Trophoblast cell (in vitro differentiated cells and primary cell): ENCODE measurements at regions not wholly inside any gene's neighbourhood (a gene's known extent, or its start where the extent isn't known, plus 50 kb on each side); places are given as distances from the start of the nearest gene placed in this dataset.
"Not testable (repeated sequence)": the region's sequence is repeated elsewhere in the genome, so short reads cannot be mapped to it uniquely, and the experiment has no call there.

Source experiments
- DNase-seq, 2 donors: peaks; one replicate each; pipeline ENCODE4 v3.0.0-alpha.2; 2016
- H2AFZ ChIP-seq: 2 replicates; pipeline ENCODE4 v1.6.1; 2013; ENCODE audit warnings: low read length, moderate library complexity, mild to moderate bottlenecking; ENCODE audit not compliant: insufficient read depth, poor library complexity
- H2AK5ac ChIP-seq: 2 replicates; pipeline ENCODE4 v1.6.1; 2013; ENCODE audit warnings: mild to moderate bottlenecking, low read length
- H2BK120ac ChIP-seq: 2 replicates; pipeline ENCODE4 v1.6.1; 2013; ENCODE audit warnings: low read length, mild to moderate bottlenecking, moderate library complexity; ENCODE audit not compliant: insufficient read depth, poor library complexity
- H2BK12ac ChIP-seq: 2 replicates; pipeline ENCODE4 v1.6.1; 2013; ENCODE audit warnings: mild to moderate bottlenecking, low read length, moderate library complexity
- H2BK5ac ChIP-seq: 2 replicates; pipeline ENCODE4 v1.6.1; 2013; ENCODE audit warnings: low read length, low read depth, moderate library complexity, mild to moderate bottlenecking; ENCODE audit not compliant: poor library complexity
- H3K14ac ChIP-seq: 2 replicates; pipeline ENCODE4 v1.6.1; 2013; ENCODE audit warnings: mild to moderate bottlenecking, low read length
- H3K18ac ChIP-seq: 2 replicates; pipeline ENCODE4 v1.6.1; 2013; ENCODE audit warnings: mild to moderate bottlenecking, low read length
- H3K23ac ChIP-seq: 2 replicates; pipeline ENCODE4 v1.6.1; 2013; ENCODE audit warnings: low read length
- H3K27ac ChIP-seq: 2 replicates; pipeline ENCODE4 v1.5.1; 2013; ENCODE audit warnings: low read depth, mild to moderate bottlenecking, inconsistent platforms, low read length, moderate library complexity
- H3K27me3 ChIP-seq: 2 replicates; pipeline ENCODE4 v1.6.1; 2013; ENCODE audit warnings: inconsistent platforms, mild to moderate bottlenecking, low read length, moderate library complexity; ENCODE audit not compliant: insufficient read depth
- H3K36me3 ChIP-seq, 2 experiments: 1 replicate in 1 of 2; 2 replicates in 1 of 2; pipeline ENCODE4 v1.6.1; 2013; ENCODE audit warnings: low read length in 2 of 2, mild to moderate bottlenecking in 2 of 2, moderate library complexity in 1 of 2; ENCODE audit not compliant: insufficient read depth in 2 of 2, control insufficient read depth in 1 of 2
- H3K4ac ChIP-seq: 2 replicates; pipeline ENCODE4 v1.6.1; 2013; ENCODE audit warnings: low read depth, mild to moderate bottlenecking, low read length, moderate library complexity
- H3K4me1 ChIP-seq, 2 experiments: 1 replicate in 1 of 2; 2 replicates in 1 of 2; pipeline ENCODE4 v1.6.1; 2013; ENCODE audit warnings: low read length in 2 of 2, mild to moderate bottlenecking in 2 of 2, moderate library complexity in 1 of 2; ENCODE audit not compliant: insufficient read depth in 2 of 2, control insufficient read depth in 1 of 2
- H3K4me2 ChIP-seq: 2 replicates; pipeline ENCODE4 v1.6.1; 2013; ENCODE audit warnings: inconsistent platforms, mild to moderate bottlenecking, low read length, moderate library complexity
- H3K4me3 ChIP-seq: 2 replicates; pipeline ENCODE4 v1.5.1; 2013; ENCODE audit warnings: mild to moderate bottlenecking, low read depth, low read length, inconsistent platforms
- H3K79me1 ChIP-seq: one replicate; pipeline ENCODE4 v1.6.1; 2013; ENCODE audit warnings: low read length
- H3K79me2 ChIP-seq: 2 replicates; pipeline ENCODE4 v1.6.1; 2013; ENCODE audit warnings: low read length, mild to moderate bottlenecking; ENCODE audit not compliant: control insufficient read depth, insufficient read depth, poor library complexity
- H3K9ac ChIP-seq: 2 replicates; pipeline ENCODE4 v1.6.1; 2013; ENCODE audit warnings: mild to moderate bottlenecking, low read length
- H3K9me3 ChIP-seq: 2 replicates; pipeline ENCODE4 v1.6.1; 2013; ENCODE audit warnings: low read depth, mild to moderate bottlenecking, control low read depth, inconsistent platforms, low read length; ENCODE audit not compliant: insufficient read depth
- H4K12ac ChIP-seq: 2 replicates; pipeline ENCODE4 v1.6.1; 2013; ENCODE audit warnings: low read depth, mild to moderate bottlenecking, low read length, moderate library complexity
- H4K8ac ChIP-seq: 2 replicates; pipeline ENCODE4 v1.6.1; 2013; ENCODE audit warnings: low read depth, mild to moderate bottlenecking, low read length, moderate library complexity
- H4K91ac ChIP-seq: one replicate; pipeline ENCODE4 v1.6.1; 2013; ENCODE audit warnings: low read depth, mild to moderate bottlenecking, low read length, moderate library complexity
- WGBS: extraction: QIAGEN DNeasy Blood & Tissue Kit; methylation state at CpG from one replicate; pipeline ENCODE4 v1.1.7; 2013; ENCODE audit warnings: missing lambda C conversion rate; ENCODE audit not compliant: insufficient read length, insufficient coverage; ENCODE audit errors: extremely low coverage; 5-methylcytosine and 5-hydroxymethylcytosine counted together

DNA sequence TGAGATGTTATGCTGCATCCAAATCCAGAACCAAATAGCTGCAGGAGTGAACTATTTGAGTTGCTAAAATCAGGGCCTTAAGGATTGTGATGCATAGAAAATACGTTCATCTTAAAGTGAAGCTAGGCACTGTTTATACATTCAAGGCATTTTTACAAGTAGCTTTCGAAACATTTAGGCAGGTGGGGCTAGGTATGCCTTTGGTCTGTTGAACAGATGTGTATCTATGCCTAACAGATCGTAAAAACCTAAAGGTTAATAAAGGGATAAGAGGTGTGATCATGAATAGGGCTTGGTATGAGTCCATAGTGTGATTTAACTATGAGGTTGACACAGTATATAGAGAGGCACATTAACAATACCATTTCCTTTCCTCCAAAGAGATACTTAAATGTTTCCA lies 262.5 kb downstream of the SEMA3D start:
- H2AFZ ChIP-seq, result no peak overlapping the region
- H3K27me3 ChIP-seq, result no peaks in the 10 kb centered on the region
- no peak overlapping the region for H2BK5ac ChIP-seq
- H3K14ac ChIP-seq, result no peak overlapping the region
- H3K9me3 ChIP-seq, result peaks cover 2% of the 10 kb centered on the region
- WGBS, result no CpG with 5 or more reads among the region's 3 CpGs
- no peaks in the 10 kb centered on the region for H3K79me1 ChIP-seq
- no peak overlapping the region for H3K18ac ChIP-seq
- no peak overlapping the region for H2BK12ac ChIP-seq
- no peak overlapping the region for H3K27ac ChIP-seq
- H3K4me3 ChIP-seq, result no peak overlapping the region
- H3K4ac ChIP-seq, result no peak overlapping the region
- H4K8ac ChIP-seq, result no peak overlapping the region
- no peak overlapping the region for H2BK120ac ChIP-seq
- peak in 1 of 2 donors; percentile 53 for DNase-seq
- no peak overlapping the region for H3K4me2 ChIP-seq
- no peak overlapping the region for H2AK5ac ChIP-seq
- H4K12ac ChIP-seq, result no peak overlapping the region
- no peak overlapping the region for H4K91ac ChIP-seq
- H3K23ac ChIP-seq, result no peak overlapping the region
- no peaks in the 10 kb centered on the region for H3K36me3 ChIP-seq
- H3K79me2 ChIP-seq, result no peaks in the 10 kb centered on the region
- H3K4me1 ChIP-seq, result no peaks in the 10 kb centered on the region
- H3K9ac ChIP-seq, result no peak overlapping the region

- DNase-seq, result no peak
- Histone ChIP-seq H3K36me3 (no peaks in the 10 kb centered on the region), H3K4ac (no peak overlapping the region), H2AFZ (no peak overlapping the region), H3K9ac (no peak overlapping the region), H3K14ac (no peak overlapping the region), H3K23ac (no peak overlapping the region), H2BK120ac (no peak overlapping the region), H4K12ac (no peak overlapping the region), H2BK12ac (no peak overlapping the region), H3K79me2 (no peaks in the 10 kb centered on the region), H3K18ac (no peak overlapping the region), H2AK5ac (no peak overlapping the region), H4K91ac (no peak overlapping the region), H3K79me1 (no peaks in the 10 kb centered on the region), H2BK5ac (no peak overlapping the region), H3K4me3 (no peak overlapping the region), H3K27me3 (no peaks in the 10 kb centered on the region), H3K4me2 (no peak overlapping the region), H3K9me3 (peaks cover 2% of the 10 kb centered on the region), H4K8ac (no peak overlapping the region), H3K4me1 (no peaks in the 10 kb centered on the region), H3K27ac (no peak overlapping the region)
- no CpG with 5 or more reads among the region's 1 CpG for WGBS
Measured at GRCh38 chr7:84923348-84923747, 263.5 kb downstream of the SEMA3D start.

- H3K18ac ChIP-seq, result no peak overlapping the region
- no peak overlapping the region for H3K27ac ChIP-seq
- no peak overlapping the region for H4K91ac ChIP-seq
- H2AK5ac ChIP-seq, result no peak overlapping the region
- H3K9ac ChIP-seq, result no peak overlapping the region
- H3K9me3 ChIP-seq, result peaks cover 2% of the 10 kb centered on the region
- H4K12ac ChIP-seq, result no peak overlapping the region
- H3K4me3 ChIP-seq, result no peak overlapping the region
- no CpG with 5 or more reads among the region's 2 CpGs for WGBS
- no peak overlapping the region for H4K8ac ChIP-seq
- no peak overlapping the region for H3K23ac ChIP-seq
- no peaks in the 10 kb centered on the region for H3K4me1 ChIP-seq
- H2BK120ac ChIP-seq, result no peak overlapping the region
- no peak for DNase-seq
- H3K4me2 ChIP-seq, result no peak overlapping the region
- no peak overlapping the region for H3K4ac ChIP-seq
- no peaks in the 10 kb centered on the region for H3K27me3 ChIP-seq
- H3K14ac ChIP-seq, result no peak overlapping the region
- H3K79me2 ChIP-seq, result no peaks in the 10 kb centered on the region
- H3K79me1 ChIP-seq, result no peaks in the 10 kb centered on the region
- H2AFZ ChIP-seq, result no peak overlapping the region
- no peak overlapping the region for H2BK12ac ChIP-seq
- no peak overlapping the region for H2BK5ac ChIP-seq
- no peaks in the 10 kb centered on the region for H3K36me3 ChIP-seq
Measured at GRCh38 chr7:84921154-84921553, 265.7 kb downstream of the SEMA3D start.

- not testable (repeated sequence) for H4K8ac ChIP-seq, H2AFZ ChIP-seq, H3K23ac ChIP-seq, H2AK5ac ChIP-seq, H3K27ac ChIP-seq, H4K91ac ChIP-seq, H3K9me3 ChIP-seq, H3K4me3 ChIP-seq, H3K9ac ChIP-seq, H3K18ac ChIP-seq, H3K4ac ChIP-seq, H2BK120ac ChIP-seq, H3K79me2 ChIP-seq, H3K4me2 ChIP-seq, DNase-seq, H3K4me1 ChIP-seq, H3K36me3 ChIP-seq, H2BK12ac ChIP-seq, H3K79me1 ChIP-seq, H3K27me3 ChIP-seq, H4K12ac ChIP-seq, H2BK5ac ChIP-seq, H3K14ac ChIP-seq
- no CpG with 5 or more reads among the region's 8 CpGs for WGBS
Measured at GRCh38 chr7:84916973-84917372, 269.9 kb downstream of the SEMA3D start.
